ENCODE measurements at regions not wholly inside any gene's neighbourhood (a gene's known extent, or its start where the extent isn't known, plus 50 kb on each side); places are given as distances from the start of the nearest gene placed in this dataset.
"Not testable (repeated sequence)": the region's sequence is repeated elsewhere in the genome, so short reads cannot be mapped to it uniquely, and the experiment has no call there.

- DNase-seq: no peak
These were observed 576.8 kb upstream of the HS3ST1 start for GRCh38 chr4:12005471-12005870.

- not testable (repeated sequence) for DNase-seq
These were observed 567.9 kb upstream of the HS3ST1 start for GRCh38 chr4:11996581-11996980.

GRCh38 chr4:11976726-11977263 lies 548.1 kb upstream of the HS3ST1 start:
- DNase-seq: no peak

GRCh38 chr4:11973270-11973669 lies 544.6 kb upstream of the HS3ST1 start:
- no peak for DNase-seq

GRCh38 chr4:11970754-11971153 lies 542.1 kb upstream of the HS3ST1 start:
- DNase-seq: no peak

GRCh38 chr4:11966782-11967181 lies 538.1 kb upstream of the HS3ST1 start:
- DNase-seq: no peak

GRCh38 chr4:11954093-11954492 lies 525.4 kb upstream of the HS3ST1 start:
- DNase-seq: no peak

GRCh38 chr4:11949355-11949754 lies 520.7 kb upstream of the HS3ST1 start:
- DNase-seq: no peak

- not testable (repeated sequence) for DNase-seq
These were observed 518.9 kb upstream of the HS3ST1 start for GRCh38 chr4:11947629-11948028.

GRCh38 chr4:11937941-11938340 lies 509.2 kb upstream of the HS3ST1 start:
- DNase-seq: no peak

GRCh38 chr4:11931266-11931820 lies 502.6 kb upstream of the HS3ST1 start:
- DNase-seq: no peak

- no peak for DNase-seq
These were observed 500.4 kb upstream of the HS3ST1 start for GRCh38 chr4:11929080-11929479.

- DNase-seq: no peak
These were observed 490.6 kb upstream of the HS3ST1 start for GRCh38 chr4:11919316-11919715.

- no peak for DNase-seq
These were observed 485.7 kb upstream of the HS3ST1 start for GRCh38 chr4:11914406-11914805.

- no peak for DNase-seq
These were observed 484.2 kb upstream of the HS3ST1 start for GRCh38 chr4:11912886-11913285.

- no peak for DNase-seq
These were observed 482.1 kb upstream of the HS3ST1 start for GRCh38 chr4:11910812-11911211.

- DNase-seq: no peak
These were observed 480.0 kb upstream of the HS3ST1 start for GRCh38 chr4:11908712-11909111.

- DNase-seq: no peak
These were observed 479.5 kb upstream of the HS3ST1 start for GRCh38 chr4:11908205-11908604.

GRCh38 chr4:11904846-11905739 lies 476.4 kb upstream of the HS3ST1 start:
- DNase-seq: no peak

GRCh38 chr4:11904117-11904535 lies 475.4 kb upstream of the HS3ST1 start:
- no peak for DNase-seq

- DNase-seq: no peak
These were observed 472.4 kb upstream of the HS3ST1 start for GRCh38 chr4:11901089-11901488.

- DNase-seq: no peak
These were observed 471.7 kb upstream of the HS3ST1 start for GRCh38 chr4:11900359-11900758.

- no peak for DNase-seq
These were observed 470.1 kb upstream of the HS3ST1 start for GRCh38 chr4:11898796-11899195.

GRCh38 chr4:11895766-11896165 lies 467.1 kb upstream of the HS3ST1 start:
- no peak for DNase-seq
